HepG2 (cell line): ENCODE measurements at regions not wholly inside any gene's neighbourhood (a gene's known extent, or its start where the extent isn't known, plus 50 kb on each side); places are given as distances from the start of the nearest gene placed in this dataset.

Source experiments
- ASH2L ChIP-seq: fragments of 300-600, 200-600 bp; sonication (generic); IDR thresholded peaks from 2 replicates; pipeline ENCODE4 v1.7.0; 2017; ENCODE audit warnings: low read depth, mild to moderate bottlenecking, moderate library complexity, mixed read lengths, low read length; ENCODE audit not compliant: insufficient read length
- FIP1L1 ChIP-seq: fragments of 200-400 bp; formaldehyde crosslinking; IDR thresholded peaks from 2 replicates; pipeline ENCODE4 v1.6.1; 2018; ENCODE audit warnings: low read depth, mild to moderate bottlenecking, low read length, moderate library complexity, borderline replicate concordance; ENCODE audit not compliant: insufficient read depth
- GABPB1 ChIP-seq: IDR thresholded peaks from 2 replicates; pipeline ENCODE4 v1.6.1; 2016; ENCODE audit warnings: mild to moderate bottlenecking, missing genetic modification reagents, moderate library complexity, missing compliant biosample characterization
- GLI4 ChIP-seq: sonication (generic); formaldehyde crosslinking; IDR thresholded peaks from 2 replicates; pipeline ENCODE4 v1.5.1; 2020; ENCODE audit warnings: missing genetic modification reagents, mild to moderate bottlenecking, moderate library complexity, borderline replicate concordance
- GLMP ChIP-seq: sonication (generic); formaldehyde crosslinking; IDR thresholded peaks from 2 replicates; pipeline ENCODE4 v1.9.0; 2021; ENCODE audit warnings: missing genetic modification reagents, mild to moderate bottlenecking, borderline replicate concordance
- HIVEP1 ChIP-seq: sonication (generic); formaldehyde crosslinking; IDR thresholded peaks from 2 replicates; pipeline ENCODE4 v1.4.0; 2020; ENCODE audit warnings: mild to moderate bottlenecking, missing genetic modification reagents
- HMG20B ChIP-seq: conservative IDR thresholded peaks from 2 replicates; pipeline ENCODE4 v1.6.1; 2016; ENCODE audit warnings: missing genetic modification reagents, missing compliant biosample characterization
- HMGA1 ChIP-seq: sonication (generic); formaldehyde crosslinking; conservative IDR thresholded peaks from 2 replicates; pipeline ENCODE4 v1.4.0; 2020; ENCODE audit warnings: missing genetic modification reagents
- MAFF ChIP-seq: IDR thresholded peaks from 2 replicates; pipeline ENCODE4 v1.6.1; 2011; ENCODE audit warnings: low read depth, low read length, improper control_type of control experiment
- MED1 ChIP-seq: sonication (generic); formaldehyde crosslinking; IDR thresholded peaks from 2 replicates; pipeline ENCODE4 v1.4.0; 2020; ENCODE audit warnings: missing genetic modification reagents
- MTF1 ChIP-seq: sonication (generic); formaldehyde crosslinking; IDR thresholded peaks from 2 replicates; pipeline ENCODE4 v1.5.0; 2020; ENCODE audit warnings: missing genetic modification reagents
- NR3C1 ChIP-seq: sonication (generic); formaldehyde crosslinking; IDR thresholded peaks from 2 replicates; pipeline ENCODE4 v1.4.0; 2020; ENCODE audit warnings: missing genetic modification reagents
- SALL1 ChIP-seq: sonication (generic); formaldehyde crosslinking; IDR thresholded peaks from 2 replicates; pipeline ENCODE4 v1.8.0; 2022; ENCODE audit warnings: mild to moderate bottlenecking, missing genetic modification reagents
- SMAD1 ChIP-seq: sonication (generic); formaldehyde crosslinking; IDR thresholded peaks from 2 replicates; pipeline ENCODE4 v1.4.0; 2020; ENCODE audit warnings: missing genetic modification reagents, low read depth, mild to moderate bottlenecking, borderline replicate concordance
- SRF ChIP-seq: IDR thresholded peaks from 2 replicates; pipeline ENCODE4 v1.6.1; 2011; ENCODE audit warnings: mild to moderate bottlenecking, low read depth, low read length, moderate library complexity
- ZC3H13 ChIP-seq: sonication (generic); formaldehyde crosslinking; IDR thresholded peaks from 2 replicates; pipeline ENCODE4 v1.8.1; 2023; ENCODE audit warnings: mild to moderate bottlenecking, missing genetic modification reagents, moderate library complexity
- ZNF296 ChIP-seq: sonication (generic); formaldehyde crosslinking; conservative IDR thresholded peaks from 2 replicates; pipeline ENCODE4 v1.5.0; 2020; ENCODE audit warnings: mild to moderate bottlenecking, missing genetic modification reagents
- ZNF382 ChIP-seq: sonication (generic); formaldehyde crosslinking; IDR thresholded peaks from 2 replicates; pipeline ENCODE4 v1.5.0; 2020; ENCODE audit warnings: missing genetic modification reagents, mild to moderate bottlenecking, borderline replicate concordance
- ZNF7 ChIP-seq: IDR thresholded peaks from 2 replicates; pipeline ENCODE4 v1.6.1; 2016; ENCODE audit warnings: missing biosample characterization, missing genetic modification reagents
- ZNF709 ChIP-seq: sonication (generic); formaldehyde crosslinking; IDR thresholded peaks from 2 replicates; pipeline ENCODE4 v1.5.0; 2020; ENCODE audit warnings: mild to moderate bottlenecking, missing genetic modification reagents
- ZSCAN21 ChIP-seq: sonication (generic); formaldehyde crosslinking; IDR thresholded peaks from 2 replicates; pipeline ENCODE4 v1.8.0; 2022; ENCODE audit warnings: mild to moderate bottlenecking, missing genetic modification reagents, moderate library complexity, borderline replicate concordance
- TF ChIP-seq, protein P1 (sequence below): IDR thresholded peaks from 2 replicates; pipeline ENCODE4 v1.4.0; 2020; ENCODE audit warnings: mild to moderate bottlenecking, missing genetic modification reagents
- TF ChIP-seq, protein P2 (sequence below): sonication (generic); formaldehyde crosslinking; IDR thresholded peaks from 2 replicates; pipeline ENCODE4 v1.4.0; 2020; ENCODE audit warnings: missing genetic modification reagents, borderline replicate concordance

DNA sequence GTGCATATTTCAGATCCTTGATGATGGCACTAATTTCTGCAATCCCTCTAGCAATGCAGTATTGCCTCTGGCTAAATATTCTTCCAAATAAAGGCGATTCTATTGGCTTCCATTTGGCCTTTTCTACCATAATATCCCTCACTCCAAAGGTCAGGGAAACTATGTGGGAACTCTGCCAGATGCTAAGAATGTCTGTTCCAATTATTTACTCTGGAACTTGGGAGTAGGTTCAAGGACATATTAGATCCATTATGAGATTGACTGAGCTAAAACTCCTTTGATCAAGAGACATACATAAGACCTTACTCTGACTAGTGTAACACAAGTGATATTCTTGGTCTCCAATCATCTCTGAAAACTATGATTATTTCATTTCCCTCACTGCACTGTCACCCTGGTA lies 674.5 kb upstream of the NECTIN3 start (continued):
- TF ChIP-seq, protein P1, sequence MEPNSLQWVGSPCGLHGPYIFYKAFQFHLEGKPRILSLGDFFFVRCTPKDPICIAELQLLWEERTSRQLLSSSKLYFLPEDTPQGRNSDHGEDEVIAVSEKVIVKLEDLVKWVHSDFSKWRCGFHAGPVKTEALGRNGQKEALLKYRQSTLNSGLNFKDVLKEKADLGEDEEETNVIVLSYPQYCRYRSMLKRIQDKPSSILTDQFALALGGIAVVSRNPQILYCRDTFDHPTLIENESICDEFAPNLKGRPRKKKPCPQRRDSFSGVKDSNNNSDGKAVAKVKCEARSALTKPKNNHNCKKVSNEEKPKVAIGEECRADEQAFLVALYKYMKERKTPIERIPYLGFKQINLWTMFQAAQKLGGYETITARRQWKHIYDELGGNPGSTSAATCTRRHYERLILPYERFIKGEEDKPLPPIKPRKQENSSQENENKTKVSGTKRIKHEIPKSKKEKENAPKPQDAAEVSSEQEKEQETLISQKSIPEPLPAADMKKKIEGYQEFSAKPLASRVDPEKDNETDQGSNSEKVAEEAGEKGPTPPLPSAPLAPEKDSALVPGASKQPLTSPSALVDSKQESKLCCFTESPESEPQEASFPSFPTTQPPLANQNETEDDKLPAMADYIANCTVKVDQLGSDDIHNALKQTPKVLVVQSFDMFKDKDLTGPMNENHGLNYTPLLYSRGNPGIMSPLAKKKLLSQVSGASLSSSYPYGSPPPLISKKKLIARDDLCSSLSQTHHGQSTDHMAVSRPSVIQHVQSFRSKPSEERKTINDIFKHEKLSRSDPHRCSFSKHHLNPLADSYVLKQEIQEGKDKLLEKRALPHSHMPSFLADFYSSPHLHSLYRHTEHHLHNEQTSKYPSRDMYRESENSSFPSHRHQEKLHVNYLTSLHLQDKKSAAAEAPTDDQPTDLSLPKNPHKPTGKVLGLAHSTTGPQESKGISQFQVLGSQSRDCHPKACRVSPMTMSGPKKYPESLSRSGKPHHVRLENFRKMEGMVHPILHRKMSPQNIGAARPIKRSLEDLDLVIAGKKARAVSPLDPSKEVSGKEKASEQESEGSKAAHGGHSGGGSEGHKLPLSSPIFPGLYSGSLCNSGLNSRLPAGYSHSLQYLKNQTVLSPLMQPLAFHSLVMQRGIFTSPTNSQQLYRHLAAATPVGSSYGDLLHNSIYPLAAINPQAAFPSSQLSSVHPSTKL (CRISPR knock-in tag), result peak; percentile 99
- TF ChIP-seq HMG20B (CRISPR knock-in tag), result 0 out of 2 replicates have a peak, but pooled peaks have one; percentile 35
- no peak for TF ChIP-seq ZNF296 (CRISPR knock-in tag)
- no peak for TF ChIP-seq MTF1 (CRISPR knock-in tag)
- no peak for TF ChIP-seq ZSCAN21 (CRISPR knock-in tag)
- no peak for TF ChIP-seq FIP1L1
- peak; percentile 11; the same call in 1 of the 2 replicates for TF ChIP-seq SRF
- TF ChIP-seq ZNF382, result no peak
- peak; percentile 53 for TF ChIP-seq ASH2L
- no peak for TF ChIP-seq ZNF7 (CRISPR knock-in tag)
- TF ChIP-seq GABPB1 (CRISPR knock-in tag), result no peak
- TF ChIP-seq, protein P2, sequence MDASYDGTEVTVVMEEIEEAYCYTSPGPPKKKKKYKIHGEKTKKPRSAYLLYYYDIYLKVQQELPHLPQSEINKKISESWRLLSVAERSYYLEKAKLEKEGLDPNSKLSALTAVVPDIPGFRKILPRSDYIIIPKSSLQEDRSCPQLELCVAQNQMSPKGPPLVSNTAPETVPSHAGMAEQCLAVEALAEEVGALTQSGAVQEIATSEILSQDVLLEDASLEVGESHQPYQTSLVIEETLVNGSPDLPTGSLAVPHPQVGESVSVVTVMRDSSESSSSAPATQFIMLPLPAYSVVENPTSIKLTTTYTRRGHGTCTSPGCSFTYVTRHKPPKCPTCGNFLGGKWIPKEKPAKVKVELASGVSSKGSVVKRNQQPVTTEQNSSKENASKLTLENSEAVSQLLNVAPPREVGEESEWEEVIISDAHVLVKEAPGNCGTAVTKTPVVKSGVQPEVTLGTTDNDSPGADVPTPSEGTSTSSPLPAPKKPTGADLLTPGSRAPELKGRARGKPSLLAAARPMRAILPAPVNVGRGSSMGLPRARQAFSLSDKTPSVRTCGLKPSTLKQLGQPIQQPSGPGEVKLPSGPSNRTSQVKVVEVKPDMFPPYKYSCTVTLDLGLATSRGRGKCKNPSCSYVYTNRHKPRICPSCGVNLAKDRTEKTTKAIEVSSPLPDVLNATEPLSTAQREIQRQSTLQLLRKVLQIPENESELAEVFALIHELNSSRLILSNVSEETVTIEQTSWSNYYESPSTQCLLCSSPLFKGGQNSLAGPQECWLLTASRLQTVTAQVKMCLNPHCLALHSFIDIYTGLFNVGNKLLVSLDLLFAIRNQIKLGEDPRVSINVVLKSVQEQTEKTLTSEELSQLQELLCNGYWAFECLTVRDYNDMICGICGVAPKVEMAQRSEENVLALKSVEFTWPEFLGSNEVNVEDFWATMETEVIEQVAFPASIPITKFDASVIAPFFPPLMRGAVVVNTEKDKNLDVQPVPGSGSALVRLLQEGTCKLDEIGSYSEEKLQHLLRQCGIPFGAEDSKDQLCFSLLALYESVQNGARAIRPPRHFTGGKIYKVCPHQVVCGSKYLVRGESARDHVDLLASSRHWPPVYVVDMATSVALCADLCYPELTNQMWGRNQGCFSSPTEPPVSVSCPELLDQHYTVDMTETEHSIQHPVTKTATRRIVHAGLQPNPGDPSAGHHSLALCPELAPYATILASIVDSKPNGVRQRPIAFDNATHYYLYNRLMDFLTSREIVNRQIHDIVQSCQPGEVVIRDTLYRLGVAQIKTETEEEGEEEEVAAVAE (CRISPR knock-in tag), result no peak
- TF ChIP-seq GLI4, result no peak
- TF ChIP-seq MAFF, result 0 out of 2 replicates have a peak, but pooled peaks have one; percentile 27
- TF ChIP-seq SMAD1, result no peak
- TF ChIP-seq ZNF709 (CRISPR knock-in tag), result no peak
- TF ChIP-seq HIVEP1, result no peak
- no peak for TF ChIP-seq NR3C1 (CRISPR knock-in tag)
- peak; percentile 58; the same call in 1 of the 2 replicates for TF ChIP-seq SALL1 (CRISPR knock-in tag)
- TF ChIP-seq HMGA1 (CRISPR knock-in tag), result no peak
- TF ChIP-seq ZC3H13 (CRISPR knock-in tag), result no peak
- peak; percentile 82 for TF ChIP-seq MED1 (CRISPR knock-in tag)
- TF ChIP-seq GLMP (CRISPR knock-in tag), result no peak
